ENCODE measurements at regions not wholly inside any gene's neighbourhood (a gene's known extent, or its start where the extent isn't known, plus 50 kb on each side); places are given as distances from the start of the nearest gene placed in this dataset.
"Not testable (repeated sequence)": the region's sequence is repeated elsewhere in the genome, so short reads cannot be mapped to it uniquely, and the experiment has no call there.

DNA sequence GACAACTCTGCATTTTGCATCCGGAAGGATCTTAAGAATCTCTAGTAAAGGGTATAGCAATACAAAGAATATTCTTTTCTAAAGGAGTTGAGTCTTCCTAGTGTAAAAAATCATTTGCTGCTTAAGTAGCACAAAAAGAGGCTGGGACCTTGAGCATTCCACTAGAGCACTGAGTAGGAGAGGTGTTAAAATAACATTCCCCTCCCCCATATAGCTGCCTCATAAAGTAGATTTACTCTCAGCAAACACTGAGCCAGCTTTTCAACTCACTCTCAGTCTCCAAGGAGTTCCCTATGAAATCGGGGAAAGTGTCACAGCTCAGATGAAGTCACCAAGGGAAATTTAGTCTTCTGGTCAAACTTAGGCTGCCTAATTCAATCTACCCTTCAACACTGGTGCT is 592.7 kb downstream of the ETNK1 start:
- Mint-ChIP-seq H3K36me3 (no peaks in the 10 kb centered on the region), H3K4me1 (no peaks in the 10 kb centered on the region), H3K27ac (no peak overlapping the region)

GRCh38 chr12:23221066-23221465 is 596.1 kb downstream of the ETNK1 start:
- Mint-ChIP-seq H3K4me3 (no peak overlapping the region), H3K4me1 (no peaks in the 10 kb centered on the region)
- no peak for DNase-seq

More for the DNA sequence above, 592.7 kb downstream of the ETNK1 start:
- Mint-ChIP-seq H3K4me3 (no peak overlapping the region), H3K27me3 (ENCODE audit: low read depth in 3 of 3) (peaks cover 0 to 5% (median 3%) of the 10 kb centered on the region in 3 donors), H3K9me3 (peaks cover 0 to 10% (median 7%) of the 10 kb centered on the region in 6 donors)
- DNase-seq, result no peak

DNA sequence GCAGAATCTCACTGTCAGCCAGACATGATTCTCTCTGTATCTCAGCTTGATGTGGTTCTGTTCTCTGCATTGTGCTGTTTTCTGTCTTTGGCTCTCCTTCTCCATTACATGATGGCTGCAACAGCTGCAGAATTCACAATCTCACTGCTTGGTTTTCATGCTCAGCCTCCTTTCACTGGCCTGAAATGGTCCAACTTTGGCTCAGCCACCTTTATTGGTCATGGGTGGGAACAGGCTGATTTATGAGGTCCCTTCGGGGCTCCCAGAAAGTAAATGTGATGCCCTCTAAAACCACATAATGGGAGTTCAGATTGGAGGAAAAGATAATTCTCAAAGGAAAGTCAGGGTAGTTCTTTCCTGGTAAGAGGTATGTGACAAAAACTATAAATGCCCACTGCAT is 597.0 kb downstream of the ETNK1 start:
- H3K4me1 Mint-ChIP-seq, result no peaks in the 10 kb centered on the region
- no peak for DNase-seq
- H3K9me3 Mint-ChIP-seq, result no peaks in the 10 kb centered on the region
- no peaks in the 10 kb centered on the region for H3K36me3 Mint-ChIP-seq
- H3K27me3 Mint-ChIP-seq (ENCODE audit: low read depth in 3 of 3), result peaks cover 0 to 9% (median 3%) of the 10 kb centered on the region in 3 donors
- H3K4me3 Mint-ChIP-seq, result no peak overlapping the region
- no peak overlapping the region for H3K27ac Mint-ChIP-seq

More at GRCh38 chr12:23221066-23221465, 596.1 kb downstream of the ETNK1 start:
- H3K27me3 Mint-ChIP-seq (ENCODE audit: low read depth in 3 of 3), result peaks cover 0 to 9% (median 3%) of the 10 kb centered on the region in 3 donors
- H3K9me3 Mint-ChIP-seq, result no peaks in the 10 kb centered on the region
- no peaks in the 10 kb centered on the region for H3K36me3 Mint-ChIP-seq
- H3K27ac Mint-ChIP-seq, result no peak overlapping the region

DNA sequence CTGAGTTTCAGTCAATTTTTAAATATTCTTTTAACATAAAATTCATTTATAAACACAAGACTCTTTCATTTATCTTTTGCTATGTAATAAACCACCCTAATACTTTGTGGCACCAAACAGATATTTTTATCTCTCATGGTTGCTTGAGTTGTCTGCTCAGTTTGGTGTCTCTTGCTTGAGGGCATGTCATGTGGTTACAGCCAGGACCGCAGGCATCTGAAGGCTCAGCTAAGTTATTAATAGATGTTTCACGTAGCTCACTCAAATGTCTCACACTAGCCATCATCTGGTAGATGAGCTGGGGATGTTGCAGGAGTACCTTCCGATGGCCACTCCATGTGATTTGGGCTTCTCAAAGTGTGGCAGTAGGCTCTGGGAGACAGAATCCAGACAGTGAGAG is 597.8 kb downstream of the ETNK1 start:
- no peak overlapping the region for H3K27ac Mint-ChIP-seq
- no peaks in the 10 kb centered on the region for H3K9me3 Mint-ChIP-seq
- no peaks in the 10 kb centered on the region for H3K4me1 Mint-ChIP-seq
- no peaks in the 10 kb centered on the region for H3K36me3 Mint-ChIP-seq
- H3K27me3 Mint-ChIP-seq (ENCODE audit: low read depth in 3 of 3), result peaks cover 0 to 11% (median 3%) of the 10 kb centered on the region in 3 donors
- H3K4me3 Mint-ChIP-seq, result no peak overlapping the region
- no peak for DNase-seq

DNA sequence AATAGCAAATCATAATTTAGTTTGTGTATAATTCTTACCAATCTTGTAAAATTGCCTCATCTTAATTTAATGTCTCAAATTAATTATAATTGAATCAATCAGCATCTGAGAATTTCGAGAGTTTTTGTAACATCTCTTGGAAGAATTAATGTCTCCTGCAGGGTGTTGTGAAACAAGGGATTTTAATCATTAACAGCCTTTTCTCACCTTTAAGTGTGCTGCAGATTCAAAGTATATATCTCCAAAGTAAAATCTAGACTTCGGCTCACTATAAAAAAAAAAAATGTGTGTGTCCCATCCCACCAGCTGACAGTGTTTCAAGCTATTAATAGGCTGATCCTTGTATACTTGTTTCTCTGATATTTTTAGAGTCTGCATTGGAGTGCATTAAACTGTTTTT is 603.1 kb downstream of the ETNK1 start:
- Mint-ChIP-seq H3K27ac (no peak overlapping the region), H3K36me3 (no peaks in the 10 kb centered on the region), H3K27me3 (ENCODE audit: low read depth in 3 of 3) (peaks cover 0 to 3% (median 0%) of the 10 kb centered on the region in 3 donors), H3K4me3 (no peak overlapping the region), H3K4me1 (no peaks in the 10 kb centered on the region), H3K9me3 (no peaks in the 10 kb centered on the region)
- no peak for DNase-seq

DNA sequence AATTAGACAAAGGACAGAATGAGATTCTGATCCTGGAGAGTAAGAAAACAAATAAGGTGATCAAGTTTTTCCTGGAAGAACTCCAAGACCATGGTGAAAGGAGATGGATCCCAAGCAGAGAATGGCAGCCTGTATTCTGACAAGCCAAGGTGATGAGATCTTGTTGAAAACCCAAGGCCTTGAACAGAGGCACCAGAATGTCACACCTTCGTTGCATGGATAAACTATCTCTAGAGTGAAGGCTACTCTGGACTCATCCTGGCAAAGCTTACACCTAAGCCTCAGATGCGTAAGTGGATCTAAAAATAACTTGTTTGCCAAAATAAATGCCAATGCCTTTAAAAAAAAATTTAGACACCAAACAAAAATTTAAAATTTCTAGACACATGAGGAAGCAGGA is 605.9 kb downstream of the ETNK1 start:
- DNase-seq, result no peak
- no peaks in the 10 kb centered on the region for H3K36me3 Mint-ChIP-seq
- peaks cover 0 to 5% (median 0%) of the 10 kb centered on the region in 6 donors for H3K9me3 Mint-ChIP-seq
- H3K27me3 Mint-ChIP-seq (ENCODE audit: low read depth in 3 of 3), result peaks cover 0 to 3% (median 0%) of the 10 kb centered on the region in 3 donors
- no peaks in the 10 kb centered on the region for H3K4me1 Mint-ChIP-seq
- no peak overlapping the region for H3K27ac Mint-ChIP-seq
- H3K4me3 Mint-ChIP-seq, result no peak overlapping the region

DNA sequence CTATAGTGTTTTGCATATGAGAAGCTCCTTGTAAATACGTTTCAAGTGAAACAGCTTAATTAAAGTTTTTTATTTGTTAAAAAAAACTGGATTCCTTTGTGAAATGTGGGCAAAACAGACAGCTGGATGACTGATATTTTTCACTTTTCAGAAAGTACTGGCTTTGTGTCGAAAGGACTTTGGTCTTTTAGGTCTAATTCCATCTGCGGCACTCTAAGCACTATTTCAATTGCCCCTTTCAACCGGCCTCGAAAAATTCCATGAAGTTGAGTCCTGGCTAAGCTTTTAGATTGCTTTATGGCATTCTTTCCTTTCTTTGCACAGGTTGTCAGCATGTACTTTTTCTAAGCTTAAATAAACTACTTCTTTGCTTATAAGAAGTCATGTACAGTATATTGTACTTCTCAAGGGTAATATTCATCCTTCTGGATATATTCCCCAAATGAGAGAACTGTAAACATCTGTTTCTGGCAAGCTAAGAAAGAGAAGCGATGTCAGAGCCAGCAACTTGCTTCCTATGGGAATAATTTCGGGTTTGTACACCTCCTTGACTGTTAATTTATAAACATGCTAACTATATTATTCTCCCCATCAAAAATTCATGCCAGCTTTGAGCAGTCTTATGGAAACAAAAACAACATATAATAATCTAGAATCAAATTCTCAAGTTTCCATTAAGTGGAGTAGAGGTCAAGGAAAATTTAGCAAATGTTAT is 611.3 kb downstream of the ETNK1 start:
- Mint-ChIP-seq H3K27me3 (ENCODE audit: low read depth in 3 of 3) (peaks cover 0 to 2% (median 2%) of the 10 kb centered on the region in 3 donors), H3K36me3 (no peaks in the 10 kb centered on the region), H3K4me1 (no peaks in the 10 kb centered on the region), H3K4me3 (no peak overlapping the region), H3K9me3 (peaks cover 0 to 5% (median 0%) of the 10 kb centered on the region in 6 donors), H3K27ac (no peak overlapping the region)
- no peak for DNase-seq

DNA sequence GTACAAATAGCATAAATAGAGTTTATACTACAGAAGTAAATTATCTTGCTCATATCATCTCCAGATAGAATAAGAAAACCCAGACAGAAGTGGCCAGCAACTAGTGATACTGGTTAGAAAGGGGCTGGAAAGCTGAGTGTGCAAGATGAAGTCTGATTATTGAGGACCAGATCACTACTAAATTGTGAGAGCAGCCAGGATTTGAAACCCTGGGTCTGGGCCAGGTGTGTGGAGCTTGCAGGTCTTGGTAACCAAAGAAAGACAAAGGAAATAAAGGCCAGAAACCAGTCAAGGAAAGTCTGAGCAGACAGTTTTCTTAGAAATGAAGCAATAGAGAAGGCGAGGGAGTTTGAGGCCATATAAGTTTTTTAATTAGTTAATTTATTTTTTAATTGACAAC is 611.8 kb downstream of the ETNK1 start:
- Mint-ChIP-seq H3K4me1 (no peaks in the 10 kb centered on the region), H3K36me3 (no peaks in the 10 kb centered on the region), H3K9me3 (peaks cover 0 to 5% (median 0%) of the 10 kb centered on the region in 6 donors), H3K27ac (no peak overlapping the region), H3K27me3 (ENCODE audit: low read depth in 3 of 3) (peaks cover 0 to 2% (median 2%) of the 10 kb centered on the region in 3 donors), H3K4me3 (no peak overlapping the region)
- no peak for DNase-seq

DNA sequence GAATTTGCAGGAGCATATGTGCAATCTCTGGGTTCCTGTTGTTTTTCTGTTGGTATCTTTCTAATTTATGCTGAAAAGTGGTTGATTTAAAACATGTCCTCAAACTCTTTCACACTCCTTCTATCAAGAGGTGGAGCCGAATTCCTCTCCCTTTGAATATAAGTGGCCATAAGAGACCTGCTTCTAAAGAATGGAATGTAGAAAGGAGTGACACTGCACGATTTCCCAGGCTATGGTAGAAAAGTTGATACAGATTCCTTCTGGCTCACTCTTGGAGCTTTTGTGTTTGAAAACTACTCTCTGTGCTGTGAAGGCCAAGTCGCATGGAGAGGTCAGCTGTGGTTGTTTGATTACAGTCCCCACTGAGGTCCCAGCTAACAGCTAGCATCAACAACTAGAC is 613.2 kb downstream of the ETNK1 start:
- H3K9me3 Mint-ChIP-seq, result peaks cover 0 to 5% (median under 1%) of the 10 kb centered on the region in 6 donors
- DNase-seq, result no peak
- no peak overlapping the region for H3K4me3 Mint-ChIP-seq
- H3K27ac Mint-ChIP-seq, result no peak overlapping the region
- H3K27me3 Mint-ChIP-seq (ENCODE audit: low read depth in 3 of 3), result peaks cover 0 to 2% (median 2%) of the 10 kb centered on the region in 3 donors
- no peaks in the 10 kb centered on the region for H3K4me1 Mint-ChIP-seq
- H3K36me3 Mint-ChIP-seq, result no peaks in the 10 kb centered on the region

GRCh38 chr12:23238957-23239356 is 614.0 kb downstream of the ETNK1 start:
- Mint-ChIP-seq H3K36me3 (no peaks in the 10 kb centered on the region), H3K4me1 (no peaks in the 10 kb centered on the region), H3K27ac (no peak overlapping the region), H3K4me3 (no peak overlapping the region), H3K9me3 (peaks cover 0 to 5% (median 1%) of the 10 kb centered on the region in 6 donors), H3K27me3 (ENCODE audit: low read depth in 3 of 3) (peaks cover 0 to 2% (median 2%) of the 10 kb centered on the region in 3 donors)
- DNase-seq, result no peak

DNA sequence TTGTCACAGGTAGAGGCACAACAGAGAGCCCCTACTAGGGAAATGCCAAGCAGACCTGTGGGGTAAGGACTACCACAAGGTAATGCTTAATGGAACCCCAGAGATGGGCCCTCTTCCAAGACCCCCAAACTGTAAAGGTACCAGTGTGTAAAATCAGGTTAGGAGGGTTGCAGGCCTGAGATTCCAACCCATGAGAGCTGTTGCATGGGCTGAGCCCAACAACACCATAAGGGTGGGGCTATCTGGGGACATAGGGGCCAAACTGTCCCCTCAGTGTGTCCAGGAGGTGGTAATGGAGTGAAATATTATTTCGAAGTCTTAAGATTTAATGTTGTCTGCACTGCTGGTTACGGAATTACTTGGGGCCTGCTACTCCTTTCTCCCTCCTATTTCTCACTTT is 620.2 kb downstream of the ETNK1 start:
- Mint-ChIP-seq H3K36me3 (no peaks in the 10 kb centered on the region), H3K4me3 (no peak overlapping the region), H3K9me3 (peaks cover 0 to 6% (median 4%) of the 10 kb centered on the region in 6 donors), H3K27me3 (ENCODE audit: low read depth in 3 of 3) (peaks cover under 1 to 3% (median 2%) of the 10 kb centered on the region in 3 donors), H3K4me1 (no peaks in the 10 kb centered on the region), H3K27ac (no peak overlapping the region)
- DNase-seq, result no peak

- H3K4me1 Mint-ChIP-seq, result no peaks in the 10 kb centered on the region
- peaks cover 0 to 4% (median 0%) of the 10 kb centered on the region in 3 donors for H3K36me3 Mint-ChIP-seq
- H3K9me3 Mint-ChIP-seq, result peaks cover 8 to 26% (median 13%) of the 10 kb centered on the region in 6 donors
- peaks cover 1 to 4% (median 2%) of the 10 kb centered on the region in 3 donors for H3K27me3 Mint-ChIP-seq (ENCODE audit: low read depth in 3 of 3)
- H3K27ac Mint-ChIP-seq, result no peak overlapping the region
- no peak overlapping the region for H3K4me3 Mint-ChIP-seq
- no peak for DNase-seq
These were observed 628.2 kb downstream of the ETNK1 start for GRCh38 chr12:23253191-23253590.

GRCh38 chr12:23253910-23254309 is 628.9 kb downstream of the ETNK1 start:
- not testable (repeated sequence) for H3K4me1 Mint-ChIP-seq; H3K36me3 Mint-ChIP-seq; H3K4me3 Mint-ChIP-seq; DNase-seq; H3K27me3 Mint-ChIP-seq (ENCODE audit: low read depth in 3 of 3); H3K27ac Mint-ChIP-seq
- H3K9me3 Mint-ChIP-seq, result peaks cover 8 to 23% (median 12%) of the 10 kb centered on the region in 6 donors

GRCh38 chr12:23259558-23259957 is 634.6 kb downstream of the ETNK1 start:
- peaks cover 0 to 13% (median 4%) of the 10 kb centered on the region in 6 donors for H3K9me3 Mint-ChIP-seq
- no peaks in the 10 kb centered on the region for H3K36me3 Mint-ChIP-seq
- peaks cover 0 to 4% (median 0%) of the 10 kb centered on the region in 3 donors for H3K27me3 Mint-ChIP-seq (ENCODE audit: low read depth in 3 of 3)
- no peak overlapping the region for H3K27ac Mint-ChIP-seq
- H3K4me3 Mint-ChIP-seq, result no peak overlapping the region
- no peak for DNase-seq
- no peaks in the 10 kb centered on the region for H3K4me1 Mint-ChIP-seq

DNA sequence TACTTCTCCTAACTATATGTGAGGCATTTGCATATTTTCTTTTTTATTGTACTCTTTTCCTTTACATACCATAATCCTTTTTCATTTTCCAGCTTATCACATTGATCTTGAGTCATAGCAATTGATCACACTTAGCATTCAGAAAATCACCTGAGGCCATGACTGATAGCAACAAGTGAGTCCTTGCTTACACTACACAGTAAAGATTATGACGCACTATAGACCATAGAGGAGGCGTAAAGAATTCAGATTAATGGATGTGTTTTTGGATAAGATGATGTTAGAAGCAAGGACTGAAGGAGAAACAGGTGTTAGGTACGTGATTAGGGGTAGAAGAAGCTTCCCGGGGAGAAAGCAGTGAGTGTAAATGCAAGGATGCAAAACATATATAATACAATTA is 637.7 kb downstream of the ETNK1 start:
- Mint-ChIP-seq H3K9me3 (peaks cover 0 to 15% (median 6%) of the 10 kb centered on the region in 6 donors), H3K4me1 (no peaks in the 10 kb centered on the region), H3K27me3 (ENCODE audit: low read depth in 3 of 3) (no peaks in the 10 kb centered on the region), H3K4me3 (no peak overlapping the region), H3K36me3 (no peaks in the 10 kb centered on the region), H3K27ac (no peak overlapping the region)
- DNase-seq, result no peak

Measured in immature natural killer cell (primary cell).